ENCODE measurements at regions not wholly inside any gene's neighbourhood (a gene's known extent, or its start where the extent isn't known, plus 50 kb on each side); places are given as distances from the start of the nearest gene placed in this dataset.
"Not testable (repeated sequence)": the region's sequence is repeated elsewhere in the genome, so short reads cannot be mapped to it uniquely, and the experiment has no call there.

DNA sequence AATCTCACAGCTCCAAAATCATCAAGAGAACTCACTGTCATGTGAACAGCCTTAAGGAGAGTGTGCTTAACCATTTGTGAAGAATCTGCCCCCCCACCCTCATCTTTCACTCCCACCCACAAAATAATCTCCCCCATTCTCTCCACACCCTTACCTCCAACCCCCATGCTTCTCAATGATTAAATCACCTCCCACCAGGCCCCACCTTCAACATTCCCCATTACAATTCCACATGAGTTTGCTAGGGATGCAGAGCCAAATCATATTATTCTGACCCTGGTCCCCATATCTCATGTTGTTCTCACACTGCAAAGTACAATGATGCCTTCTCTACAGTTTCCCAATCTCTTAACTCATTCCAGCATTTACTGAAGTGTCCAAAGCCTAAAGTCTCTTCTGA lies 232.9 kb downstream of the CWH43 start:
- CTCF ChIA-PET; BruUV-seq (replicated peaks): not testable (repeated sequence)

DNA sequence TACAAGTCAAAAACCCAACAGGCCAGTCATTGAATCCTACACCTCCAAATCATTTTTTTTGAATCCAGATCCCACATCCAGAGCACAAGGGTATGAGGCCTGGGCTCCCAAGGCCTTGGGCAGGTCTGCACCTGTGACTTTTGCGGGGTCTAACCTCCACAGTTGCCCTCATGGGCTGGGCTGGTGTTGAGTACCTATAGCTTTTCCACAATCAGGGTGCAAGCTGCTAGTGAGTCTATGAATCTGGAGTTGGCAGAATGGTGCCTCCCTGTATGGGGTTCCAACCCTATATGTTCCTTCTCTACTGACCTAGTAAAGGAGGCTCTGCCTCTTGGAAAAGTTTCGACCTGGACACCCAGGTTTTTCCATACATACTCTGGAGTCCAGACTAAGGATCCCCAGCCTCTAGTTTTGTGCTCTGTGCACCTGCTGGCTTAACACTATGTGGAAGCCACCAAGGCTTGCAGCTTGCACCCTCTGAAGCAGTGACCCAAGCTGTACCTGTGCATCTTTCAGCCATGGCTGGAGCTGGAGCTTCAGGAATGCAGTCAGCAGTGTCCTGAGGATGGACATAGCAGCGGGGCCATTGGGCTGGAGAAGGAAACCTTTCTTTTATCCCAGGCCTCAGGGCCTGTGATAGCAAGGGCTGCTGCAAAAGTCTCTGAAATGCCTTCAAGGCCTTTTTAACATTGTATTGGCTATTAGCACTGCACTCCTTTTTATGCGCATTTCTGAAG lies 233.6 kb downstream of the CWH43 start:
- CTCF ChIA-PET: not testable (repeated sequence)

More for the DNA sequence above, 232.9 kb downstream of the CWH43 start:
- DNase-seq (ENCODE audit: low spot score); H3K4me1 ChIP-seq (ENCODE audit: insufficient read depth, low read length, poor library complexity, severe bottlenecking); POLR2A ChIA-PET (ENCODE audit: low non-redundant PET); H3K27me3 ChIP-seq (replicated peaks; ENCODE audit: insufficient read depth, low read depth, low read length, poor library complexity); H3K36me3 ChIP-seq (ENCODE audit: insufficient read depth, low read length, poor library complexity, severe bottlenecking); H3K4me3 ChIP-seq (ENCODE audit: low read depth, low read length, poor library complexity, severe bottlenecking); H3K27ac ChIP-seq (ENCODE audit: low read depth, low read length, poor library complexity, severe bottlenecking); H3K9me3 ChIP-seq (ENCODE audit: low read depth, low read length, poor library complexity, severe bottlenecking); intact Hi-C loops (cut with micrococcal nuclease; ENCODE audit: unreplicated experiment): not testable (repeated sequence)

DNA sequence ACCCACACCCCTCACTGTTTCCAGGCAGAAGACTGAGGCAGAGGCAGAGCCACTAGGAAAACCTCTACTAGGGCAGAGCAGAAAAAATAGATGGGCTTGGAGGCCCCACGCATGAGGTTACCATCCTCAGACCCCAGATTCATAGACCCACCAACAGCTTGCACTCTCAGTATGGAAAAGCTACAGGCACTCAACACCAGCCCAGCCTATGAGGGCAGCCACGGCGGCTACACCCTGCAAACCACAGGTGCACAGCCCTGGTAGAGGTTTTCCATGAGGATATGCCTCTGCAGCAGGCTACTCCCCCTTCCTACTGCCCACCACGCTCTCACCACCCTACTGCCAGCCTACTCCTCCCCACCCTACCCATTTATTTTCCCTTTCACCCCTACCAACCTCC lies 235.1 kb downstream of the CWH43 start:
- TF ChIP-seq, protein P1, sequence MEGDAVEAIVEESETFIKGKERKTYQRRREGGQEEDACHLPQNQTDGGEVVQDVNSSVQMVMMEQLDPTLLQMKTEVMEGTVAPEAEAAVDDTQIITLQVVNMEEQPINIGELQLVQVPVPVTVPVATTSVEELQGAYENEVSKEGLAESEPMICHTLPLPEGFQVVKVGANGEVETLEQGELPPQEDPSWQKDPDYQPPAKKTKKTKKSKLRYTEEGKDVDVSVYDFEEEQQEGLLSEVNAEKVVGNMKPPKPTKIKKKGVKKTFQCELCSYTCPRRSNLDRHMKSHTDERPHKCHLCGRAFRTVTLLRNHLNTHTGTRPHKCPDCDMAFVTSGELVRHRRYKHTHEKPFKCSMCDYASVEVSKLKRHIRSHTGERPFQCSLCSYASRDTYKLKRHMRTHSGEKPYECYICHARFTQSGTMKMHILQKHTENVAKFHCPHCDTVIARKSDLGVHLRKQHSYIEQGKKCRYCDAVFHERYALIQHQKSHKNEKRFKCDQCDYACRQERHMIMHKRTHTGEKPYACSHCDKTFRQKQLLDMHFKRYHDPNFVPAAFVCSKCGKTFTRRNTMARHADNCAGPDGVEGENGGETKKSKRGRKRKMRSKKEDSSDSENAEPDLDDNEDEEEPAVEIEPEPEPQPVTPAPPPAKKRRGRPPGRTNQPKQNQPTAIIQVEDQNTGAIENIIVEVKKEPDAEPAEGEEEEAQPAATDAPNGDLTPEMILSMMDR (conservative IDR thresholded peaks at IDR 0.05; ENCODE audit: low read depth, low read length): no peak
- TF ChIP-seq EZH2 (IDR thresholded peaks at IDR 0.05; ENCODE audit: borderline replicate concordance, low read depth, low read length, poor library complexity, severe bottlenecking): no peak
- Histone ChIP-seq H3K9me3 (ENCODE audit: low read depth, low read length, poor library complexity, severe bottlenecking) (no peaks in the 10 kb centered on the region), H3K4me1 (ENCODE audit: insufficient read depth, low read length, poor library complexity, severe bottlenecking) (no peaks in the 10 kb centered on the region), H3K27ac (ENCODE audit: low read depth, low read length, poor library complexity, severe bottlenecking) (no peak overlapping the region), H3K36me3 (ENCODE audit: insufficient read depth, low read length, poor library complexity, severe bottlenecking) (no peaks in the 10 kb centered on the region), H3K4me3 (ENCODE audit: low read depth, low read length, poor library complexity, severe bottlenecking) (no peak overlapping the region), H3K27me3 (replicated peaks; ENCODE audit: insufficient read depth, low read depth, low read length, poor library complexity) (no peaks in the 10 kb centered on the region)
- POLR2A ChIA-PET (ENCODE audit: low non-redundant PET): no interaction called here
- BruUV-seq (replicated peaks): no TSS peak
- no peak for DNase-seq (ENCODE audit: low spot score)
- intact Hi-C loops (cut with micrococcal nuclease; ENCODE audit: unreplicated experiment): no loop called here
- CTCF ChIA-PET: no interaction called here

More for the DNA sequence above, 233.6 kb downstream of the CWH43 start:
- intact Hi-C loops (cut with micrococcal nuclease; ENCODE audit: unreplicated experiment); H3K36me3 ChIP-seq (ENCODE audit: insufficient read depth, low read length, poor library complexity, severe bottlenecking); H3K27me3 ChIP-seq (replicated peaks; ENCODE audit: insufficient read depth, low read depth, low read length, poor library complexity); DNase-seq (ENCODE audit: low spot score); H3K4me3 ChIP-seq (ENCODE audit: low read depth, low read length, poor library complexity, severe bottlenecking); H3K27ac ChIP-seq (ENCODE audit: low read depth, low read length, poor library complexity, severe bottlenecking); BruUV-seq (replicated peaks); H3K9me3 ChIP-seq (ENCODE audit: low read depth, low read length, poor library complexity, severe bottlenecking); H3K4me1 ChIP-seq (ENCODE audit: insufficient read depth, low read length, poor library complexity, severe bottlenecking); POLR2A ChIA-PET (ENCODE audit: low non-redundant PET): not testable (repeated sequence)

DNA sequence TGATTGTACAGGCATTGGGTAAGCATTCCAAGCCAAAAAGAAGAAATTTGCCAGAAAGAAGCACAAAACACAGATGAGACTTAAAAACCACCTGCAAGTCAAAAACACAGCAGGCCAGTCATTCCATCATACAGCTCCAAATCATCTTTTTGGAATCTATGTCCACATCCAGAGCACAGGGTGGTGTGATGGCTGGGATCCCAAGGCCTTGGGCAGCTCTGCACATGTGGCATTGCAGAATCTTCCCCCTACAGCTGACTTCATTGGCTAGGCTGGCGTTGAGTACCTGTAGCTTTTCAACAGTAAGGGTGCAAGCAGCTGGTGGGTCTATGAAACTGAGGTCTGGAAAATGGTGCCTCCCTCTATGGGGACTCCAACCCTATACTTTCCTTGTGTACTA lies 236.7 kb downstream of the CWH43 start:
- H3K4me3 ChIP-seq (ENCODE audit: low read depth, low read length, poor library complexity, severe bottlenecking); H3K4me1 ChIP-seq (ENCODE audit: insufficient read depth, low read length, poor library complexity, severe bottlenecking); H3K9me3 ChIP-seq (ENCODE audit: low read depth, low read length, poor library complexity, severe bottlenecking); H3K27me3 ChIP-seq (replicated peaks; ENCODE audit: insufficient read depth, low read depth, low read length, poor library complexity); H3K27ac ChIP-seq (ENCODE audit: low read depth, low read length, poor library complexity, severe bottlenecking); POLR2A ChIA-PET (ENCODE audit: low non-redundant PET); CTCF ChIA-PET; H3K36me3 ChIP-seq (ENCODE audit: insufficient read depth, low read length, poor library complexity, severe bottlenecking); DNase-seq (ENCODE audit: low spot score); intact Hi-C loops (cut with micrococcal nuclease; ENCODE audit: unreplicated experiment); BruUV-seq (replicated peaks): not testable (repeated sequence)

DNA sequence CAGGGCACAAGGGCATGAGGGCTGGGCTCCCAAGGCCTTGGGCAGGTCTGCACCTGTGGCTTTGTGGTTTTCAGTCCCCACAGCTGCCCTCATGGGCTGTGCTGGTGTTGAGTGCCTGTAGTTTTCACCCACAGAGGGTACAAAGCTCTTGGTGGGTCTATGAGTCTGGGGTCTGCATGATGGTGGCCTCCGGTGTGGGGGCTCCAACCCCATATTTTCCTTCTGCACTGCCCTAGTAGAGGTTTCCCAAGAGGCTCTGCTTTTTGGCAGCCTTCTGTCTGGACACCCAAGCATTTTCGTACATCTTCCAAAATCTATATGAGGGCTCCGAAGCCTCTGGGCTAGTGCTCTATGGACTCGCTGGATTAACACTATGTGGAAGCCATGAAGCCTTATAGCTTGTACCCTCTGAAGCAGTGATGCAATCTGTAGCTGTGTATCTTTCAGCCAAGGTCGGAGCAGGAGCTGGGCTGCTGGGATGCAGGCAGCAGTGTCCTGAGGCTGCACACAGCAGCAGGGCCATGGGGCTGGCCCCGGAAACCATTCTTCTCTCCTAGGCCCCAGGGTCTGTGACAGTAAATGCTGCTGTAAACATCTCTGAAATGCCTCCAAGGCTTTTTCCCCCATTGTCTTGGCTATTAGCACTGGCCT lies 240.3 kb downstream of the CWH43 start:
- BruUV-seq (replicated peaks): not testable (repeated sequence)

DNA sequence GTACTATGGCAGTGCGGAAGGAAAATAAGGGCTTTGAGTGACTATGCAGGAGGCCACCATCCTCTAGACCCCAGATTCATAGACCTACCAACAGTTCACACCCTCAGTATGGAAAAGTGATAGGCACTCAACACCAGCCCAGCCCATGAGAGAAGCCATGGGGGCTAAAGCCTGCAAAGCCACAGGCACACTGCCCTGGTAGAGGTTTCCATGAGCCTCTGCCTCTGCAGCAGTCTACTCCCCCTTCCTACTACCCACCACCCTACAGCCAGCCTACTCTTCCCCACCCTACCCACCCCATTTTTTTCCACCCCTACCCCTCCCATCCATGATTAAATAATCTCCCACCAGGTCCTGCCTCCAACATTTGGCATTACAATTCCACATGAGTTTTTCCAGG lies 241.9 kb downstream of the CWH43 start:
- H3K27me3 ChIP-seq (replicated peaks; ENCODE audit: insufficient read depth, low read depth, low read length, poor library complexity); H3K9me3 ChIP-seq (ENCODE audit: low read depth, low read length, poor library complexity, severe bottlenecking); POLR2A ChIA-PET (ENCODE audit: low non-redundant PET); H3K36me3 ChIP-seq (ENCODE audit: insufficient read depth, low read length, poor library complexity, severe bottlenecking); BruUV-seq (replicated peaks); CTCF ChIA-PET; DNase-seq (ENCODE audit: low spot score); H3K4me1 ChIP-seq (ENCODE audit: insufficient read depth, low read length, poor library complexity, severe bottlenecking); intact Hi-C loops (cut with micrococcal nuclease; ENCODE audit: unreplicated experiment); H3K4me3 ChIP-seq (ENCODE audit: low read depth, low read length, poor library complexity, severe bottlenecking); H3K27ac ChIP-seq (ENCODE audit: low read depth, low read length, poor library complexity, severe bottlenecking): not testable (repeated sequence)

More for the DNA sequence above, 240.3 kb downstream of the CWH43 start:
- H3K4me1 ChIP-seq (ENCODE audit: insufficient read depth, low read length, poor library complexity, severe bottlenecking); H3K36me3 ChIP-seq (ENCODE audit: insufficient read depth, low read length, poor library complexity, severe bottlenecking); intact Hi-C loops (cut with micrococcal nuclease; ENCODE audit: unreplicated experiment); H3K27ac ChIP-seq (ENCODE audit: low read depth, low read length, poor library complexity, severe bottlenecking); H3K27me3 ChIP-seq (replicated peaks; ENCODE audit: insufficient read depth, low read depth, low read length, poor library complexity); H3K4me3 ChIP-seq (ENCODE audit: low read depth, low read length, poor library complexity, severe bottlenecking); CTCF ChIA-PET; H3K9me3 ChIP-seq (ENCODE audit: low read depth, low read length, poor library complexity, severe bottlenecking); DNase-seq (ENCODE audit: low spot score); POLR2A ChIA-PET (ENCODE audit: low non-redundant PET): not testable (repeated sequence)

DNA sequence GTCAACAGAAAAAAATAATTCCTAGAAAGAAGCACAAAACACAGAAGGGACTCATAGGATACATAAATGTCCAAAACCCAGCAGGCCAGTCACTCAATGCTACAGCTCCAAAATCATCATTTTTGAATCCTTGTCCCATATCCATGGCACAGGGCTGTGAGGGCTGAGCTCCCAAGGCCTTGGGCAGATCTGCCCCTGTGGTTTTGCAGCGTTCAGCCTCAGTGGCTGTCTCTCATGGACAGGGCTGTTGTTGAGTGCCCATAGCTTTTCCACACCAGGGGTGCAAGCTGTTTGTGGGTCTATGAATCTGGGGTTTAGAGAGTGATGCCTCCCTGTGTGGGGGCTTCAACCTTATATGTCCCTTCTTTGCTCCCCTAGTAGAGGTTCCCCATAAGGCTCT lies 243.2 kb downstream of the CWH43 start:
- DNase-seq (ENCODE audit: low spot score); BruUV-seq (replicated peaks); intact Hi-C loops (cut with micrococcal nuclease; ENCODE audit: unreplicated experiment); H3K9me3 ChIP-seq (ENCODE audit: low read depth, low read length, poor library complexity, severe bottlenecking); H3K27ac ChIP-seq (ENCODE audit: low read depth, low read length, poor library complexity, severe bottlenecking); H3K4me3 ChIP-seq (ENCODE audit: low read depth, low read length, poor library complexity, severe bottlenecking); H3K4me1 ChIP-seq (ENCODE audit: insufficient read depth, low read length, poor library complexity, severe bottlenecking); POLR2A ChIA-PET (ENCODE audit: low non-redundant PET); H3K27me3 ChIP-seq (replicated peaks; ENCODE audit: insufficient read depth, low read depth, low read length, poor library complexity); CTCF ChIA-PET; H3K36me3 ChIP-seq (ENCODE audit: insufficient read depth, low read length, poor library complexity, severe bottlenecking): not testable (repeated sequence)
